AG09309 (cell line): ENCODE measurements at regions not wholly inside any gene's neighbourhood (a gene's known extent, or its start where the extent isn't known, plus 50 kb on each side); places are given as distances from the start of the nearest gene placed in this dataset.

Source experiments
- DNase-seq: peaks from one replicate; pipeline ENCODE4 v3.0.0-alpha.2; 2010; ENCODE audit warnings: low read depth
- H3K4me3 ChIP-seq: 2 replicates; pipeline ENCODE4 v1.5.1; 2011; ENCODE audit warnings: mild to moderate bottlenecking, low read depth, low read length, moderate library complexity; ENCODE audit not compliant: control insufficient read depth
- TF ChIP-seq, protein P1 (sequence below): IDR thresholded peaks from 2 replicates; pipeline ENCODE4 v1.5.1; 2011; ENCODE audit warnings: mild to moderate bottlenecking, low read depth, low read length, inconsistent platforms; ENCODE audit not compliant: insufficient read depth, control insufficient read depth; ENCODE audit errors: missing control alignments

- no peak for DNase-seq
Observed at GRCh38 chrX:122512561-122513072, 671.5 kb upstream of the GRIA3 start.

GRCh38 chrX:122517786-122518185 is 666.3 kb upstream of the GRIA3 start:
- DNase-seq: no peak
- TF ChIP-seq, protein P1, sequence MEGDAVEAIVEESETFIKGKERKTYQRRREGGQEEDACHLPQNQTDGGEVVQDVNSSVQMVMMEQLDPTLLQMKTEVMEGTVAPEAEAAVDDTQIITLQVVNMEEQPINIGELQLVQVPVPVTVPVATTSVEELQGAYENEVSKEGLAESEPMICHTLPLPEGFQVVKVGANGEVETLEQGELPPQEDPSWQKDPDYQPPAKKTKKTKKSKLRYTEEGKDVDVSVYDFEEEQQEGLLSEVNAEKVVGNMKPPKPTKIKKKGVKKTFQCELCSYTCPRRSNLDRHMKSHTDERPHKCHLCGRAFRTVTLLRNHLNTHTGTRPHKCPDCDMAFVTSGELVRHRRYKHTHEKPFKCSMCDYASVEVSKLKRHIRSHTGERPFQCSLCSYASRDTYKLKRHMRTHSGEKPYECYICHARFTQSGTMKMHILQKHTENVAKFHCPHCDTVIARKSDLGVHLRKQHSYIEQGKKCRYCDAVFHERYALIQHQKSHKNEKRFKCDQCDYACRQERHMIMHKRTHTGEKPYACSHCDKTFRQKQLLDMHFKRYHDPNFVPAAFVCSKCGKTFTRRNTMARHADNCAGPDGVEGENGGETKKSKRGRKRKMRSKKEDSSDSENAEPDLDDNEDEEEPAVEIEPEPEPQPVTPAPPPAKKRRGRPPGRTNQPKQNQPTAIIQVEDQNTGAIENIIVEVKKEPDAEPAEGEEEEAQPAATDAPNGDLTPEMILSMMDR: no peak
- H3K4me3 ChIP-seq: no peak overlapping the region

More at GRCh38 chrX:122512561-122513072, 671.5 kb upstream of the GRIA3 start:
- H3K4me3 ChIP-seq: no peak overlapping the region
- TF ChIP-seq, protein P1: no peak

- TF ChIP-seq, protein P1: no peak
- no peak for DNase-seq
- H3K4me3 ChIP-seq: no peak overlapping the region
Observed at GRCh38 chrX:122545778-122546177, 638.3 kb upstream of the GRIA3 start.

DNA sequence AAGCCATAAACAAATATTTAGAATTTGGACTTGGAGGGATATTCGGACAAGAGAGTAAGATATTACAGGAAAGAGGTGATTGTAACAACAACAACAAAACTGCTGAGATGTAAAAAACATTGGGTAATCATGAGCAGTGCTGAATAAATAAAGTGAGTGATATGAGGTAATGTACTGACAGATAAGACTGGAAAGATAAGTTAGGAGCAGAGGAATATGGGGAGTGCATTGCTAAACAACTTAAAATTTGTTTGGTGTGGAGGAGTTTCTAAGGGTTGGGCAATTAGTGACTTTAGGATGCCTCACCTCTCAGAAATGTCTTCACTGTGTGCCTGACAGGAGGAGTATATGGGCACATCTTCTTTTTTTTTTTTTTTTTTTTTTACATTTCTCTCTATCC is 637.8 kb upstream of the GRIA3 start:
- no peak for DNase-seq
- H3K4me3 ChIP-seq: no peak overlapping the region
- TF ChIP-seq, protein P1: no peak

DNA sequence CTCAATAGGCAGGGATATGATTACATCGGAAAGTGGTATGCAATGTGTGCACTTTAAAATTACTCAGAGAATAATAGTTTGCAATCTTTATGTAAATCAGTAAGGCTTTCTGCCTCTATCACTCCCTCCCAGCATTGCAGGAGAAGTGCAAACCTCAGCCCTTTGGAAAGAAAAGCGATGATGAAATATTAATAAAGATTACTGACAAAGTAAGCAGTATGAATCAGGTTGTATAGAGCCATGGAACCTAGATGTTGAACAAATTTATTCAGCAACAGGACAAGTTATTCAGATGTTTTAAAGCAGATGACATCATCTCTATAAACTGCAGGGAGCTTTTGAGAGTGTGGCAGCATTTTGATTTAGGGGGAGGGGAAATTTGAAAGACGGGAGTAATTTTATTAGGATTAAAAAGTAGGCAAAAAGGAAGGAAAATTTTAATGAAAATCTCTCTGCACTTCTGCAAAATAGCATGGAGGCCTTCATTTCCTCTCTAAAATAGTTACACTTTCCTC is 631.7 kb upstream of the GRIA3 start:
- TF ChIP-seq, protein P1: no peak
- peak; percentile 4 for DNase-seq
- no peak overlapping the region for H3K4me3 ChIP-seq

DNA sequence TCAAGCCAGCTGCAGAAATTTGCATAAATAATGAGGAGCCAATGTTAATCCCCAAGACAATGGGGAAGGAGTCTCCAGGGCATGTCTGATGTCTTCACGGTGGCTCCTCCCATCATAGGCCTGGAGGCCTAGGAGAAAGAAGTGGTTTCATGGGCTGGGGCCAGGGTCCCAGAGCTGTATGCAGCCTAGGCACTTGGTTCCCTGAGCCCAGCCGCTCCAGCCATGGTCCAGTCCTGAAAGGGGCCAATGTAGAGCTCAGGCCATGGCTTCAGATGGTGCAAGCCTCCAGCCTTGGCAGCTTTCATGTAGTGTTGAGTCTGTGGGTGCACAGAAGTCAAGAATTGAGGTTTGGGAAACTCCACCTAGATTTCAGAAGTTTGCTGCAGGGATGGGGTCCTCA is 628.2 kb upstream of the GRIA3 start:
- H3K4me3 ChIP-seq: no peak overlapping the region
- TF ChIP-seq, protein P1: no peak
- DNase-seq: no peak
